ENCODE measurements at regions not wholly inside any gene's neighbourhood (a gene's known extent, or its start where the extent isn't known, plus 50 kb on each side); places are given as distances from the start of the nearest gene placed in this dataset.

DNA sequence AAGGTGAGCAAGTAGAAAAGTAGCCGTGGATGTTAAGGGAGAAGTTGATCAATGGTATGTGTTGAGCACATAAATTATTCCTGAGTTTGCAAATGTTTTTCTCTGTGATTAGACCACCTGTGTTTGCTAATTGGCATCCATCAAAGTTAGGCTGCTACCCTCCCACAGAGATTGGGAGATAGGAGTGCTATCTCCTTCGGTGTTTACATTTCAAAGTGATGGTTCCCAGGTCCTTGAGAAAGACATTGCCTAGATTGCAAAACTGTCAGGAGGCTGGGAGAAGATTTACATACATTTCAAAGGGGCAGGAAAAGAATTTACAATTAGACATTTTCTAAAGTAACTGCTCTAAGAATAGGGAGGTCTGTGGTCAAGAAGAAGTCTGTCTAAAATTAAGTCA is 54.3 kb upstream of the CNTNAP4 start:
- Histone ChIP-seq H3K4me3 (no peak overlapping the region), H3K27ac (no peak overlapping the region), H3K4me1 (ENCODE audit: control insufficient read depth in 1 of 2, low read depth in 2 of 2) (no peaks in the 10 kb centered on the region), H3K36me3 (no peaks in the 10 kb centered on the region), H3K27me3 (replicated peaks; ENCODE audit: insufficient read depth) (no peaks in the 10 kb centered on the region), H3K9me3 (no peaks in the 10 kb centered on the region)
- ATAC-seq (ENCODE audit: insufficient number of reproducible peaks, low FRiP score, low read depth) (no peak), DNase-seq (ENCODE audit: low spot score) (no peak)
- TF ChIP-seq, protein P1, sequence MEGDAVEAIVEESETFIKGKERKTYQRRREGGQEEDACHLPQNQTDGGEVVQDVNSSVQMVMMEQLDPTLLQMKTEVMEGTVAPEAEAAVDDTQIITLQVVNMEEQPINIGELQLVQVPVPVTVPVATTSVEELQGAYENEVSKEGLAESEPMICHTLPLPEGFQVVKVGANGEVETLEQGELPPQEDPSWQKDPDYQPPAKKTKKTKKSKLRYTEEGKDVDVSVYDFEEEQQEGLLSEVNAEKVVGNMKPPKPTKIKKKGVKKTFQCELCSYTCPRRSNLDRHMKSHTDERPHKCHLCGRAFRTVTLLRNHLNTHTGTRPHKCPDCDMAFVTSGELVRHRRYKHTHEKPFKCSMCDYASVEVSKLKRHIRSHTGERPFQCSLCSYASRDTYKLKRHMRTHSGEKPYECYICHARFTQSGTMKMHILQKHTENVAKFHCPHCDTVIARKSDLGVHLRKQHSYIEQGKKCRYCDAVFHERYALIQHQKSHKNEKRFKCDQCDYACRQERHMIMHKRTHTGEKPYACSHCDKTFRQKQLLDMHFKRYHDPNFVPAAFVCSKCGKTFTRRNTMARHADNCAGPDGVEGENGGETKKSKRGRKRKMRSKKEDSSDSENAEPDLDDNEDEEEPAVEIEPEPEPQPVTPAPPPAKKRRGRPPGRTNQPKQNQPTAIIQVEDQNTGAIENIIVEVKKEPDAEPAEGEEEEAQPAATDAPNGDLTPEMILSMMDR (IDR thresholded peaks at IDR 0.05): no peak

DNA sequence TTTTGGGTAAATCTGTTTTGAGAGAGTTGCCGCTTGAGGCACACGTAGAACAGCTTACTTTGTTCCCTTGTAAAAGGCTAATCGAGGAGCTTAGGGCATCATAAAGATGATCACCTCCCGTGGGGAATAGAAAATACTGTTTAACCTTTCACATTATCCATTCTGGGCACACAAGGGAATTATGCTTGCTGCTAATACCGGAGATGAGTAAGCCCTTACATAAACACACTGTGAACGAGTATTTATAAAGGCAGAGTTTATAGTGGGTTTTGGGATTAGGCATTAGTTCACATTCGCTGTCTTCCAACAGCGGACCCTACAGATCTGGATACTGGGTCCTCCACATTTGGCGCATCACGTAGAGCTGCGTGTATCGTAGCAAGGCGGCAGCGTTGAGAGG is 51.2 kb upstream of the CNTNAP4 start:
- Histone ChIP-seq H3K36me3 (no peaks in the 10 kb centered on the region), H3K9me3 (no peaks in the 10 kb centered on the region), H3K4me1 (ENCODE audit: control insufficient read depth in 1 of 2, low read depth in 2 of 2) (no peaks in the 10 kb centered on the region), H3K27ac (no peak overlapping the region), H3K27me3 (replicated peaks; ENCODE audit: insufficient read depth) (no peaks in the 10 kb centered on the region), H3K4me3 (no peak overlapping the region)
- DNase-seq (ENCODE audit: low spot score): no peak
- TF ChIP-seq, protein P1 (IDR thresholded peaks at IDR 0.05): no peak
- no peak for ATAC-seq (ENCODE audit: insufficient number of reproducible peaks, low FRiP score, low read depth)

DNA sequence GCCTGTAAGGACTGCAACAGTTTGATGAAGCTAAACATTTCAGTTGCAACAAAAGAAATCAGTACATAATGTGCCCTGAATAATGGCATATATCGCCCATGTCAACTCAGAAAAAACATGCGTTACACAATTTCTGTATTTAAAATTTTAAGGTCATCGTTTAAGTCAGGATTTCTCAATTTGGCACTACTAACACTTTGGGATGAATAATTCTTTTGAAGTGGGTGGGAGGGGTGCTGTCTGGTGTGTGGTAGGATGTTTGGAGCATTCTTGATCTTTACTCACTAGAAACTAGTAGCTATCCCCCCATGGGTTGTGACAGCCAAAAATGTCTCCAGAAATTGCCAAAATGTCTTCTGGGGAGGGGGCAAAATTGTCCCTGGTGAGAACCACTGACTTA is 50.7 kb upstream of the CNTNAP4 start:
- TF ChIP-seq, protein P1 (IDR thresholded peaks at IDR 0.05): no peak
- H3K27me3 ChIP-seq (replicated peaks; ENCODE audit: insufficient read depth): no peaks in the 10 kb centered on the region
- no peak for ATAC-seq (ENCODE audit: insufficient number of reproducible peaks, low FRiP score, low read depth)
- no peak for DNase-seq (ENCODE audit: low spot score)
- H3K9me3 ChIP-seq: no peaks in the 10 kb centered on the region
- H3K27ac ChIP-seq: no peak overlapping the region
- H3K36me3 ChIP-seq: no peaks in the 10 kb centered on the region
- H3K4me1 ChIP-seq (ENCODE audit: control insufficient read depth in 1 of 2, low read depth in 2 of 2): no peaks in the 10 kb centered on the region
- no peak overlapping the region for H3K4me3 ChIP-seq
